ENCODE measurements at regions not wholly inside any gene's neighbourhood (a gene's known extent, or its start where the extent isn't known, plus 50 kb on each side); places are given as distances from the start of the nearest gene placed in this dataset.

- Histone ChIP-seq H4K20me1 (ENCODE audit: control insufficient read depth, extremely low read depth, insufficient read depth, low read length) (no peaks in the 10 kb centered on the region), H3K36me3 (ENCODE audit: control insufficient read depth, insufficient read depth, low read length) (no peaks in the 10 kb centered on the region), H3K4me3 (replicated peaks in 1 of 4; ENCODE audit: control extremely low read depth in 1 of 4, insufficient read depth in 1 of 4, low read depth in 3 of 4, low read length in 4 of 4) (no peak overlapping the region), H3K9ac (ENCODE audit: insufficient read depth, low read length) (no peak overlapping the region), H3K27me3 (ENCODE audit: control insufficient read depth, insufficient read depth, low read length) (no peaks in the 10 kb centered on the region), H3K9me3 (ENCODE audit: control insufficient read depth, insufficient read depth, low read depth, low read length) (no peaks in the 10 kb centered on the region), H3K79me2 (ENCODE audit: control insufficient read depth, insufficient read depth, low read length) (no peaks in the 10 kb centered on the region), H3K4me1 (ENCODE audit: control insufficient read depth, extremely low read depth, insufficient read depth, low read length) (no peaks in the 10 kb centered on the region), H3K27ac (ENCODE audit: insufficient read depth, low read length) (no peak overlapping the region), H2AFZ (ENCODE audit: low read length) (peak overlapping the region; percentile 29), H3K4me2 (ENCODE audit: extremely low read depth, insufficient read depth, low read length) (no peak overlapping the region)
- TF ChIP-seq CTCF (conservative IDR thresholded peaks at IDR 0.05 in 1 of 2, IDR thresholded peaks at IDR 0.05 in 1 of 2; ENCODE audit: low read depth in 1 of 2, low read length in 2 of 2) (no peak), EZH2 (IDR thresholded peaks at IDR 0.05; ENCODE audit: low read length, missing control alignments) (no peak)
- DNase-seq (ENCODE audit: low read depth in 2 of 2), result peak; percentile 37 to 42
These were observed 86.3 kb upstream of the PRICKLE2 start for GRCh38 chr3:64311424-64312061.

GRCh38 chr3:64308931-64309330 lies 83.7 kb upstream of the PRICKLE2 start:
- Histone ChIP-seq H3K4me3 (replicated peaks in 1 of 4; ENCODE audit: control extremely low read depth in 1 of 4, insufficient read depth in 1 of 4, low read depth in 3 of 4, low read length in 4 of 4) (no peak overlapping the region), H4K20me1 (ENCODE audit: control insufficient read depth, extremely low read depth, insufficient read depth, low read length) (no peaks in the 10 kb centered on the region), H3K27ac (ENCODE audit: insufficient read depth, low read length) (no peak overlapping the region), H3K9me3 (ENCODE audit: control insufficient read depth, insufficient read depth, low read depth, low read length) (no peaks in the 10 kb centered on the region), H3K36me3 (ENCODE audit: control insufficient read depth, insufficient read depth, low read length) (no peaks in the 10 kb centered on the region), H3K4me1 (ENCODE audit: control insufficient read depth, extremely low read depth, insufficient read depth, low read length) (no peaks in the 10 kb centered on the region), H3K4me2 (ENCODE audit: extremely low read depth, insufficient read depth, low read length) (no peak overlapping the region), H3K27me3 (ENCODE audit: control insufficient read depth, insufficient read depth, low read length) (no peaks in the 10 kb centered on the region), H2AFZ (ENCODE audit: low read length) (no peak overlapping the region), H3K9ac (ENCODE audit: insufficient read depth, low read length) (no peak overlapping the region), H3K79me2 (ENCODE audit: control insufficient read depth, insufficient read depth, low read length) (no peaks in the 10 kb centered on the region)
- TF ChIP-seq EZH2 (IDR thresholded peaks at IDR 0.05; ENCODE audit: low read length, missing control alignments) (no peak), CTCF (conservative IDR thresholded peaks at IDR 0.05 in 1 of 2, IDR thresholded peaks at IDR 0.05 in 1 of 2; ENCODE audit: low read depth in 1 of 2, low read length in 2 of 2) (no peak)
- no peak for DNase-seq (ENCODE audit: low read depth in 2 of 2)

GRCh38 chr3:64306745-64307144 lies 81.5 kb upstream of the PRICKLE2 start:
- Histone ChIP-seq H3K9ac (ENCODE audit: insufficient read depth, low read length) (no peak overlapping the region), H3K27me3 (ENCODE audit: control insufficient read depth, insufficient read depth, low read length) (no peaks in the 10 kb centered on the region), H3K36me3 (ENCODE audit: control insufficient read depth, insufficient read depth, low read length) (no peaks in the 10 kb centered on the region), H3K4me3 (replicated peaks in 1 of 4; ENCODE audit: control extremely low read depth in 1 of 4, insufficient read depth in 1 of 4, low read depth in 3 of 4, low read length in 4 of 4) (no peak overlapping the region), H3K4me2 (ENCODE audit: extremely low read depth, insufficient read depth, low read length) (no peak overlapping the region), H2AFZ (ENCODE audit: low read length) (no peak overlapping the region), H3K9me3 (ENCODE audit: control insufficient read depth, insufficient read depth, low read depth, low read length) (no peaks in the 10 kb centered on the region), H3K79me2 (ENCODE audit: control insufficient read depth, insufficient read depth, low read length) (no peaks in the 10 kb centered on the region), H4K20me1 (ENCODE audit: control insufficient read depth, extremely low read depth, insufficient read depth, low read length) (no peaks in the 10 kb centered on the region), H3K4me1 (ENCODE audit: control insufficient read depth, extremely low read depth, insufficient read depth, low read length) (no peaks in the 10 kb centered on the region), H3K27ac (ENCODE audit: insufficient read depth, low read length) (no peak overlapping the region)
- TF ChIP-seq EZH2 (IDR thresholded peaks at IDR 0.05; ENCODE audit: low read length, missing control alignments) (no peak), CTCF (conservative IDR thresholded peaks at IDR 0.05 in 1 of 2, IDR thresholded peaks at IDR 0.05 in 1 of 2; ENCODE audit: low read depth in 1 of 2, low read length in 2 of 2) (no peak)
- DNase-seq (ENCODE audit: low read depth in 2 of 2), result no peak
